Adrenal gland (tissue), 9 donors: ENCODE measurements at regions not wholly inside any gene's neighbourhood (a gene's known extent, or its start where the extent isn't known, plus 50 kb on each side); places are given as distances from the start of the nearest gene placed in this dataset.

Experiments used
- DNase-seq, 7 donors: peaks; one replicate each; pipeline ENCODE4 v3.0.0-alpha.2; 2019 to 2020
- H3K27ac ChIP-seq, 5 donors: fragments of 200-600 bp; sonication (generic) in 4 of 5; 1 replicate in 3 of 5; 2 replicates in 2 of 5; pipeline versions ENCODE4 v1.5.1 to v1.8.0; 2016 to 2020; ENCODE audit warnings: mild to moderate bottlenecking in 1 of 5
- H3K27me3 ChIP-seq: fragments of 200-600 bp; 2 replicates; pipeline ENCODE4 v1.8.0; 2021
- H3K36me3 ChIP-seq, 2 donors: fragments of 200-600 bp; replicated peaks in 1 of 2; 1 replicate in 1 of 2; 2 replicates in 1 of 2; pipeline versions ENCODE4 v1.5.1 to v1.8.0; 2018 to 2022
- H3K4me1 ChIP-seq, 2 donors: fragments of 200-600 bp; replicated peaks in 1 of 2; 1 replicate in 1 of 2; 2 replicates in 1 of 2; pipeline versions ENCODE4 v1.5.1 to v1.8.0; 2018 to 2021
- H3K4me3 ChIP-seq, 4 donors: fragments of 200-600 bp; sonication (generic) in 3 of 4; one replicate each; pipeline ENCODE4 v1.5.1; 2016 to 2018
- H3K9me3 ChIP-seq, 3 donors: fragments of 200-600 bp; sonication (generic) in 1 of 3; replicated peaks in 1 of 3; 1 replicate in 2 of 3; 2 replicates in 1 of 3; pipeline versions ENCODE4 v1.5.1 to v1.8.0; 2016 to 2021
- CTCF ChIP-seq, 6 experiments: fragments of 450-650 bp in 4 of 6; fragments of 200-600 bp in 2 of 6; sonication (generic) in 1 of 6; IDR thresholded peaks; 1 replicate in 5 of 6; 2 replicates in 1 of 6; pipeline versions ENCODE4 v1.5.1 to v1.8.0; 2016 to 2021; ENCODE audit warnings: antibody characterized with exemption in 6 of 6, mild to moderate bottlenecking in 2 of 6, moderate library complexity in 1 of 6
- POLR2A ChIP-seq, 2 donors: fragments of 450-650 bp; IDR thresholded peaks; one replicate each; pipeline ENCODE4 v1.6.1; 2017; ENCODE audit warnings: antibody characterized with exemption in 2 of 2, mild to moderate bottlenecking in 2 of 2, moderate library complexity in 1 of 2
- WGBS, 4 donors: extraction: QIAGEN DNeasy Blood & Tissue Kit in 2 of 4; methylation state at CpG; one replicate each; pipeline versions ENCODE4 v1.1.5 to v1.1.7; 2013 to 2017; 5-methylcytosine and 5-hydroxymethylcytosine counted together
- intact Hi-C, 2 donors: fragments of 100-400 bp; cut with DNase I; formaldehyde crosslinking; loops; one replicate each; pipeline versions ENCODE4 v1.14.1 to v1.15.0; 2022 to 2023
- donor health status: healthy with polysubstance abuse.
- donor health status: Bipolar disorder and iron deficiency.
- donor health status: DM: yes; HTN: yes; CAD: no.
- donor health status: DM: no; HTN: no; CAD: no.
- donor health status: DM: no; HTN: no; CAD: no.

GRCh38 chr9:3597792-3598191, 72.0 kb upstream of the RFX3 start:
- Histone ChIP-seq H3K27me3 (no peaks in the 10 kb centered on the region), H3K4me3 (no peak overlapping the region), H3K36me3 (no peaks in the 10 kb centered on the region), H3K9me3 (no peaks in the 10 kb centered on the region), H3K27ac (no peak overlapping the region), H3K4me1 (no peaks in the 10 kb centered on the region)
- WGBS, 4 donors: 92 to 95% (median 93%) methylated on average over 4 to 8 of the region's 8 CpGs
- TF ChIP-seq CTCF (IDR thresholded peaks at IDR 0.05) (no peak), POLR2A (IDR thresholded peaks at IDR 0.05) (no peak)
- intact Hi-C loops: no loop called here
- DNase-seq: no peak

- DNase-seq: no peak
- no peaks in the 10 kb centered on the region for H3K27me3 ChIP-seq
- H3K4me3 ChIP-seq: no peak overlapping the region
- intact Hi-C loops: no loop called here
- H3K4me1 ChIP-seq: no peaks in the 10 kb centered on the region
- H3K36me3 ChIP-seq: no peaks in the 10 kb centered on the region
- no peak overlapping the region for H3K27ac ChIP-seq
- H3K9me3 ChIP-seq: peaks cover 0 to 5% (median 0%) of the 10 kb centered on the region in 3 donors
- TF ChIP-seq POLR2A (IDR thresholded peaks at IDR 0.05) (no peak), CTCF (IDR thresholded peaks at IDR 0.05) (no peak)
These were observed 60.3 kb upstream of the RFX3 start for GRCh38 chr9:3586066-3586465.

GRCh38 chr9:3585606-3586005, 59.8 kb upstream of the RFX3 start:
- no peak for DNase-seq
- intact Hi-C loops: no loop called here
- Histone ChIP-seq H3K4me1 (no peaks in the 10 kb centered on the region), H3K36me3 (no peaks in the 10 kb centered on the region), H3K4me3 (no peak overlapping the region), H3K9me3 (peaks cover 0 to 5% (median 0%) of the 10 kb centered on the region in 3 donors), H3K27ac (no peak overlapping the region), H3K27me3 (no peaks in the 10 kb centered on the region)
- no peak for TF ChIP-seq POLR2A (IDR thresholded peaks at IDR 0.05)
- no peak for TF ChIP-seq CTCF (IDR thresholded peaks at IDR 0.05)
- 80 to 88% (median 83%) methylated on average over 6 of the region's 6 CpGs for WGBS, 4 donors

- Histone ChIP-seq H3K36me3 (no peaks in the 10 kb centered on the region), H3K27me3 (no peaks in the 10 kb centered on the region), H3K27ac (no peak overlapping the region), H3K9me3 (peaks cover 0 to 5% (median 0%) of the 10 kb centered on the region in 3 donors), H3K4me1 (no peaks in the 10 kb centered on the region), H3K4me3 (no peak overlapping the region)
- intact Hi-C loops: no loop called here
- DNase-seq: peak in 2 of 7 donors; percentile 9 to 10
- TF ChIP-seq CTCF (IDR thresholded peaks at IDR 0.05) (no peak), POLR2A (IDR thresholded peaks at IDR 0.05) (no peak)
- 84 to 99% (median 95%) methylated on average over 2 of the region's 2 CpGs for WGBS, 4 donors
These were observed 53.0 kb upstream of the RFX3 start for GRCh38 chr9:3578786-3579185.
